ENCODE measurements at regions not wholly inside any gene's neighbourhood (a gene's known extent, or its start where the extent isn't known, plus 50 kb on each side); places are given as distances from the start of the nearest gene placed in this dataset.

DNA sequence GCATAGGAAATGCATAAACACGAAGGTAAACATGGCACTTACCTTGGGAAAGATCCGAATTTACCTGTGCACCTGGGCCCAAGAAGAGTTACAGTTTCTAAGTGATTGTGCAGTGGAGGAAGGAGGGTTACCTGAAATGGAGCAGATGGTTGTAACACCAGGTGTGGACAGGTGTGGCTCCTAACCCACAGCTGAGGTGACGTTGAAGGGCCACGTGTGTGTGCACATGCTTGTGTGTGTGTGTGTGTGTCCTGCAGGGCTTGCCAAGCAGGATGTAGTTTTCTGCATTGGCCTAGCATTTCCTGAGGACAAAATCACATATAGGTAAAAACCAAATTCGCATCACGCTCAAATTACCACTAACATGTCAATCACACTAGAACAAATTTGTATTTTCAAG is 240.8 kb downstream of the ANKRD60 start:
- Histone ChIP-seq H3K18ac (ENCODE audit: low read depth, low read length) (no peak overlapping the region), H3K79me1 (ENCODE audit: low read depth in 1 of 2, low read length in 2 of 2) (no peaks in the 10 kb centered on the region), H4K91ac (ENCODE audit: insufficient read depth, low read depth, low read length) (no peak overlapping the region), H3K9ac (ENCODE audit: low read depth, low read length) (no peak overlapping the region), H3K27ac (ENCODE audit: insufficient read depth, low read length) (no peak overlapping the region), H3K4me1 (ENCODE audit: control insufficient read depth, insufficient read depth, low read length) (no peaks in the 10 kb centered on the region), H3K14ac (replicated peaks; ENCODE audit: low read depth, low read length) (no peak overlapping the region), H3K27me3 (ENCODE audit: control insufficient read depth, insufficient read depth, low read length) (no peaks in the 10 kb centered on the region), H3K4me2 (ENCODE audit: low read depth, low read length) (no peak overlapping the region), H2BK15ac (ENCODE audit: low read depth, low read length) (no peak overlapping the region), H2AK9ac (replicated peaks; ENCODE audit: low read depth, low read length, poor library complexity) (no peak overlapping the region), H2BK5ac (ENCODE audit: low read depth, low read length, poor library complexity, severe bottlenecking) (no peak overlapping the region), H4K5ac (ENCODE audit: low read depth, low read length) (no peak overlapping the region), H3K23ac (ENCODE audit: low read depth, low read length) (no peak overlapping the region), H2BK120ac (ENCODE audit: low read depth, low read length) (no peak overlapping the region), H3K4ac (ENCODE audit: low read depth, low read length) (no peak overlapping the region), H3K9me3 (ENCODE audit: control insufficient read depth, insufficient read depth, low read length) (no peaks in the 10 kb centered on the region), H2AFZ (replicated peaks; ENCODE audit: low read length, poor library complexity) (no peak overlapping the region), H3K4me3 (ENCODE audit: insufficient read depth, low read depth, low read length) (no peak overlapping the region), H3K56ac (ENCODE audit: extremely low read depth, insufficient read depth, low read length) (no peak overlapping the region), H3K9me1 (ENCODE audit: insufficient read depth, low read length) (no peaks in the 10 kb centered on the region), H2AK5ac (ENCODE audit: low read depth, low read length) (no peak overlapping the region), H2BK20ac (ENCODE audit: low read depth, low read length) (no peak overlapping the region), H4K8ac (ENCODE audit: low read depth in 2 of 2, low read length in 2 of 2) (no peak overlapping the region), H3K36me3 (ENCODE audit: control insufficient read depth, insufficient read depth, low read length) (no peaks in the 10 kb centered on the region), H4K20me1 (ENCODE audit: insufficient read depth, low read length) (no peaks in the 10 kb centered on the region)
- no peak for ATAC-seq (ENCODE audit: low read depth)
- 60% methylated on average over 1 of the region's 6 CpGs; no CpG with 5 or more reads in 1 of the 2 experiments for WGBS, 2 experiments (ENCODE audit: extremely low coverage in 2 of 2, insufficient read length in 1 of 2)
- no peak for TF ChIP-seq CHD1 (IDR thresholded peaks at IDR 0.05; ENCODE audit: low read depth, low read length)
- no peak for TF ChIP-seq NFE2L2 (IDR thresholded peaks at IDR 0.05; ENCODE audit: low read depth, low read length)
- BruUV-seq (replicated peaks) = no TSS peak
- POLR2A ChIA-PET (ENCODE audit: unreplicated experiment) = no interaction called here
- dilution Hi-C loops (cut with HindIII; ENCODE audit: low sequenced_read_pairs, unreplicated experiment) (no loop called here), in situ Hi-C loops (cut with MboI; ENCODE audit: low sequenced_read_pairs) (no loop called here), intact Hi-C loops (cut with micrococcal nuclease) (no loop called here)
- DNase-seq = no peak
- CTCF ChIA-PET = no interaction called here

All from IMR-90 (cell line).